Left ventricle myocardium inferior (tissue), 1 donor: ENCODE measurements at regions not wholly inside any gene's neighbourhood (a gene's known extent, or its start where the extent isn't known, plus 50 kb on each side); places are given as distances from the start of the nearest gene placed in this dataset.

Source experiments
- DNase-seq: peaks from one replicate; pipeline ENCODE4 v3.0.0-alpha.2; 2020
- H3K27ac ChIP-seq: fragments of 200-600 bp; replicated peaks from 2 replicates; pipeline ENCODE4 v1.8.0; 2021
- H3K27me3 ChIP-seq: fragments of 200-600 bp; 2 replicates; pipeline ENCODE4 v1.8.0; 2021; ENCODE audit warnings: low read depth
- H3K36me3 ChIP-seq: fragments of 200-600 bp; 2 replicates; pipeline ENCODE4 v1.8.0; 2021
- H3K4me1 ChIP-seq: fragments of 200-600 bp; 2 replicates; pipeline ENCODE4 v1.8.0; 2021
- H3K4me3 ChIP-seq: fragments of 200-600 bp; 2 replicates; pipeline ENCODE4 v1.8.0; 2021; ENCODE audit warnings: mild to moderate bottlenecking, moderate library complexity
- H3K9me3 ChIP-seq: fragments of 200-600 bp; replicated peaks from 2 replicates; pipeline ENCODE4 v1.8.0; 2021
- CTCF ChIP-seq: fragments of 200-600 bp; IDR thresholded peaks from 2 replicates; pipeline ENCODE4 v1.8.0; 2021; ENCODE audit warnings: antibody characterized with exemption, mild to moderate bottlenecking, borderline replicate concordance
- intact Hi-C: fragments of 100-400 bp; cut with micrococcal nuclease; formaldehyde crosslinking; loops from one replicate; pipeline ENCODE4 v1.11.0; 2022
- donor health status: DM: no; HTN: yes; CAD: no; lungs with severe emphysema.

GRCh38 chr3:78360849-78361248 is 1321.0 kb downstream of the ROBO2 start:
- Histone ChIP-seq H3K4me3 (no peak overlapping the region), H3K4me1 (no peaks in the 10 kb centered on the region), H3K36me3 (no peaks in the 10 kb centered on the region), H3K27me3 (no peaks in the 10 kb centered on the region), H3K27ac (no peak overlapping the region), H3K9me3 (no peaks in the 10 kb centered on the region)
- no peak for TF ChIP-seq CTCF
- DNase-seq, result no peak
- intact Hi-C loops, result no loop called here

GRCh38 chr3:78368636-78369345 is 1328.9 kb downstream of the ROBO2 start:
- no peak for DNase-seq
- no peaks in the 10 kb centered on the region for H3K9me3 ChIP-seq
- no peak for TF ChIP-seq CTCF
- intact Hi-C loops, result no loop called here
- H3K27ac ChIP-seq, result no peak overlapping the region
- no peaks in the 10 kb centered on the region for H3K4me1 ChIP-seq
- H3K27me3 ChIP-seq, result no peaks in the 10 kb centered on the region
- no peak overlapping the region for H3K4me3 ChIP-seq
- no peaks in the 10 kb centered on the region for H3K36me3 ChIP-seq

GRCh38 chr3:78390221-78390620 is 1350.3 kb downstream of the ROBO2 start:
- Histone ChIP-seq H3K36me3 (no peaks in the 10 kb centered on the region), H3K9me3 (peaks cover 25% of the 10 kb centered on the region), H3K27me3 (no peaks in the 10 kb centered on the region), H3K4me1 (no peaks in the 10 kb centered on the region), H3K4me3 (no peak overlapping the region), H3K27ac (no peak overlapping the region)
- intact Hi-C loops, result no loop called here
- DNase-seq, result no peak
- no peak for TF ChIP-seq CTCF

GRCh38 chr3:78398401-78398800 is 1358.5 kb downstream of the ROBO2 start:
- Histone ChIP-seq H3K4me1 (no peaks in the 10 kb centered on the region), H3K27ac (no peak overlapping the region), H3K36me3 (no peaks in the 10 kb centered on the region), H3K27me3 (no peaks in the 10 kb centered on the region), H3K4me3 (no peak overlapping the region), H3K9me3 (no peaks in the 10 kb centered on the region)
- DNase-seq, result no peak
- no peak for TF ChIP-seq CTCF
- intact Hi-C loops, result no loop called here

- intact Hi-C loops, result no loop called here
Observed at GRCh38 chr3:78402720-78403119, 1362.8 kb downstream of the ROBO2 start.

More at GRCh38 chr3:78402720-78403119, 1362.8 kb downstream of the ROBO2 start:
- DNase-seq, result no peak
- Histone ChIP-seq H3K36me3 (no peaks in the 10 kb centered on the region), H3K4me3 (no peak overlapping the region), H3K27ac (no peak overlapping the region), H3K4me1 (no peaks in the 10 kb centered on the region), H3K9me3 (no peaks in the 10 kb centered on the region), H3K27me3 (no peaks in the 10 kb centered on the region)
- no peak for TF ChIP-seq CTCF
